B cell (primary cell): ENCODE measurements at regions not wholly inside any gene's neighbourhood (a gene's known extent, or its start where the extent isn't known, plus 50 kb on each side); places are given as distances from the start of the nearest gene placed in this dataset.

Experiments used
- CTCF ChIP-seq: fragments of 200-600 bp; IDR thresholded peaks from one replicate; pipeline ENCODE4 v1.8.0; 2022; ENCODE audit warnings: antibody characterized with exemption, mild to moderate bottlenecking
- EZH2 ChIP-seq: IDR thresholded peaks from 2 replicates; pipeline ENCODE4 v1.6.1; 2012; ENCODE audit warnings: borderline replicate concordance, low read depth, mild to moderate bottlenecking, moderate library complexity, low read length; ENCODE audit not compliant: insufficient read depth, poor library complexity, severe bottlenecking

- no peak for TF ChIP-seq CTCF
- TF ChIP-seq EZH2: no peak
These were observed 179.2 kb downstream of the TSHZ3 start for GRCh38 chr19:31170046-31170445.
